ENCODE measurements at regions not wholly inside any gene's neighbourhood (a gene's known extent, or its start where the extent isn't known, plus 50 kb on each side); places are given as distances from the start of the nearest gene placed in this dataset.
"Not testable (repeated sequence)": the region's sequence is repeated elsewhere in the genome, so short reads cannot be mapped to it uniquely, and the experiment has no call there.

DNA sequence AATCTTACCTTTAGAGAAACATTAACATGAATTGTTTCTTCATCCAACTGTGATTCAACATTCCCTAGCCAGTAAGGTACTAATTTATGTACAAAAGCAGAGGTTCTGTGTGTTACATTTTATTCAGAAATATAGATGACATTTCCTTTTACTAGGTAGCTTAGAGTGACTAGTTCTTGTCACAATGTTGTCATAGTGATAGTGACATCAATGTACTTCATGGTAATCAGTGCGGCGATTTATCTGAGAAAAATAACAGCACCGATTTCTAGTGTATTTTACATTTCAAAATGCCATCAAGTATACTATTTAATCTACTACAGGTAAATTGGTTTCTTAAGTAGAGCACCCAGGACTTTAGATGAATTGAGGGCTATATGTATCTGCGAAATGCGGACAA, 72.1 kb upstream of the DGKB start:
- H3K27ac ChIP-seq (ENCODE audit: low read depth in 1 of 2, low read length in 2 of 2) = no peak overlapping the region
- H3K36me3 ChIP-seq (ENCODE audit: control insufficient read depth in 1 of 2, insufficient read depth in 2 of 2, low read length in 1 of 2) = no peaks in the 10 kb centered on the region
- no peak overlapping the region for H3K4me3 ChIP-seq (ENCODE audit: low read length in 2 of 2)
- no peak for DNase-seq
- no peaks in the 10 kb centered on the region for H3K4me1 ChIP-seq (ENCODE audit: control insufficient read depth in 1 of 2, insufficient read depth in 2 of 2, low read length in 2 of 2)
- H3K27me3 ChIP-seq (ENCODE audit: control insufficient read depth in 1 of 2, insufficient read depth in 2 of 2, low read length in 1 of 2) = no peaks in the 10 kb centered on the region
- intact Hi-C loops (cut with DNase I) = no loop called here
- no peak for ATAC-seq (ENCODE audit: low FRiP score)
- no peaks in the 10 kb centered on the region for H3K9me3 ChIP-seq (ENCODE audit: control insufficient read depth, low read length)
- 92 to 94% methylated on average over 5 of the region's 5 CpGs for WGBS, 2 donors

DNA sequence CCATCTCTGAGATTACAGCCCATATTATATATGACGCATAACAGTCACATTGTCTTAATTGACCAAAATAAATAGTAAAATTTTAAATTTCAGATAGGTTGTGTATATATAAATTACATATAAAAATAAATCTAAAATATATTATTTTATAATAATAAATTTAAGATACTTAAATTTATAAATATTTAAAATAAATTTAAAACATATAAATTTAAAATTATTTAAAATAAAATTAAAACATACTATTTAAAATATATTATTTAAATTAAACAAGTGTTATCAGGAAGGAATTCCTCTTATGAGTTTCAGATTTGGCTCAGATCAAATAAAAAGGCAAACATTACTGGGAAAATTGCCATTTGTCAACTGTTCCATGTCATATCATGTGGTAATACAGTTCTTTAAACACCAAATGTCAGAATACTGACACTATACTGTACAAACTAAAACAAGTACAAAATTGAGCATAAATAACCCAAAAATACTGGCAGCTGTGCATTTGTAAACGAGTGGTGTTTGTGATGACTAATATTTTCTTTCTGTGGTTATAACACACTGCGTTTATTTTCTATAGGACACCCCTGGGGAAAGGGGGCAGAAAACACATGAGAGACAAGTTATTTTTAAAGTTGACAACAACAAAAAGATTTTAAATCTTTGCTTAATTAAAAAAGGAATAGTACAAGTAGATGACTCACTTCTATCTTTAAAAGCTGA, 71.3 kb upstream of the DGKB start:
- Histone ChIP-seq H3K27me3 (ENCODE audit: control insufficient read depth in 1 of 2, insufficient read depth in 2 of 2, low read length in 1 of 2) (no peaks in the 10 kb centered on the region), H3K9me3 (ENCODE audit: control insufficient read depth, low read length) (no peaks in the 10 kb centered on the region), H3K27ac (ENCODE audit: low read depth in 1 of 2, low read length in 2 of 2) (no peak overlapping the region), H3K4me1 (ENCODE audit: control insufficient read depth in 1 of 2, insufficient read depth in 2 of 2, low read length in 2 of 2) (no peaks in the 10 kb centered on the region), H3K36me3 (ENCODE audit: control insufficient read depth in 1 of 2, insufficient read depth in 2 of 2, low read length in 1 of 2) (no peaks in the 10 kb centered on the region), H3K4me3 (ENCODE audit: low read length in 2 of 2) (no peak overlapping the region)
- DNase-seq = no peak
- intact Hi-C loops (cut with DNase I) = no loop called here
- WGBS, 2 donors = 50 to 51% methylated on average over 3 of the region's 3 CpGs
- no peak for ATAC-seq (ENCODE audit: low FRiP score)

DNA sequence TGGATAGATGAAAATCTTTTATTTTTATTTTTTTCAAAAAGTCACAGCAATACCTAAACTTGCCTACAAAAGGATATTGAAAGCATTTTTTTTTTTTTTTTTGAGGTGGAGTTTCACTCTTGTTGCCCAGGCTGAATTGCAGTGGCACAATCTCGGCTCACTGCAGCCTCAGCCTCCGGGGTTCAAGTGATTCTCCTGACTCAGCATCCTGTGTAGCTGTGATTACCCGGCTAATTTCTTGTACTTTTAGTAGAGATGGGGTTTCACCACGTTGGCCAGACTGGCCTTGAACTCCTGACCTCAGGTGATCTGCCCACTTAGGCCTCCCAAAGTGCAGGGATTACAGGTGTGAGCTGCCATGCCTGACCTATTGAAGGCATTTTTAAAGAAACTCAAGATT, 69.1 kb upstream of the DGKB start:
- H3K9me3 ChIP-seq (ENCODE audit: control insufficient read depth, low read length); H3K36me3 ChIP-seq (ENCODE audit: control insufficient read depth in 1 of 2, insufficient read depth in 2 of 2, low read length in 1 of 2); intact Hi-C loops (cut with DNase I); H3K4me3 ChIP-seq (ENCODE audit: low read length in 2 of 2); H3K4me1 ChIP-seq (ENCODE audit: control insufficient read depth in 1 of 2, insufficient read depth in 2 of 2, low read length in 2 of 2); DNase-seq; H3K27ac ChIP-seq (ENCODE audit: low read depth in 1 of 2, low read length in 2 of 2); ATAC-seq (ENCODE audit: low FRiP score); H3K27me3 ChIP-seq (ENCODE audit: control insufficient read depth in 1 of 2, insufficient read depth in 2 of 2, low read length in 1 of 2): not testable (repeated sequence)
- 47 to 63% methylated on average over 4 of the region's 4 CpGs for WGBS, 2 donors

DNA sequence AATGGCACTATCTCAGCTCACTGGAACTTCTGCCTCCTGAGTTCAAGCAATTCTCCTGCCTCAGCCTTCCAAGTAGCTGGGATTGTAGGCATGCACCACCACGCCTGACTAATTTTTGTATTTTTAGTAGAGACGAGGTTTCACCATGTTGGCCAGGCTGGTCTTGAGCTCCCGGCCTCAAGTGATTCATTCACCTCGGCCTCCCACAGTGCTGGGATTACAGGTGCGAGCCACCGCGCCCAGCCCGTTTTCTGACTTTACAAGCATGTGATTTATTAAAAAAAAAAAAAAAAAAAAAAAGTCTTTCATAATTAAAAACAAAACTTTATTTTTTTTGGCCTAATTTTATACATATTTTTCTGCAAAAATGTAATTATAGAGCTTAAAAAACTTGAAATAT, 64.8 kb upstream of the DGKB start:
- intact Hi-C loops (cut with DNase I); ATAC-seq (ENCODE audit: low FRiP score); DNase-seq; H3K36me3 ChIP-seq (ENCODE audit: control insufficient read depth in 1 of 2, insufficient read depth in 2 of 2, low read length in 1 of 2); H3K4me1 ChIP-seq (ENCODE audit: control insufficient read depth in 1 of 2, insufficient read depth in 2 of 2, low read length in 2 of 2); H3K27ac ChIP-seq (ENCODE audit: low read depth in 1 of 2, low read length in 2 of 2); H3K9me3 ChIP-seq (ENCODE audit: control insufficient read depth, low read length); H3K4me3 ChIP-seq (ENCODE audit: low read length in 2 of 2); H3K27me3 ChIP-seq (ENCODE audit: control insufficient read depth in 1 of 2, insufficient read depth in 2 of 2, low read length in 1 of 2): not testable (repeated sequence)
- 81 to 83% methylated on average over 8 of the region's 8 CpGs for WGBS, 2 donors

DNA sequence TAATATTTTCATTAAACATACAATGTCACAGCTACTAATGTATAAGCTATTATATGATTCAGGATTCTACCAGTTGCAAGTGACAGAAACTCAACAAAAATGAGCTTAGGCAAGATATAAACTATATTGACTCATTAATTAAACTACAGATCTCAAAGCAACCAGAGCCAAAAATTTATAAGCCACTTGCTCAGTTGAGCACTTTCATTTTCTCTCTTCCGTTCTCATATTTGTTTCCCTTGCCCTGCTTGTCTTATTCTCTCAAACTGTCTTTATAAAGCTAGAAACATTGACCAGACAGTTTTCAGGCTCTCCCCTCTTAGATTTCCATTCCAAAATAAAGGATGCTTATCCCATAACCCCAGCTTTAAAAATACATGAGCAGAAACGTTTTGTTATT, 60.2 kb upstream of the DGKB start:
- Histone ChIP-seq H3K36me3 (ENCODE audit: control insufficient read depth in 1 of 2, insufficient read depth in 2 of 2, low read length in 1 of 2) (no peaks in the 10 kb centered on the region), H3K4me3 (ENCODE audit: low read length in 2 of 2) (no peak overlapping the region), H3K27ac (ENCODE audit: low read depth in 1 of 2, low read length in 2 of 2) (no peak overlapping the region), H3K4me1 (ENCODE audit: control insufficient read depth in 1 of 2, insufficient read depth in 2 of 2, low read length in 2 of 2) (no peaks in the 10 kb centered on the region), H3K27me3 (ENCODE audit: control insufficient read depth in 1 of 2, insufficient read depth in 2 of 2, low read length in 1 of 2) (no peaks in the 10 kb centered on the region), H3K9me3 (ENCODE audit: control insufficient read depth, low read length) (no peaks in the 10 kb centered on the region)
- intact Hi-C loops (cut with DNase I) = no loop called here
- DNase-seq (no peak), ATAC-seq (ENCODE audit: low FRiP score) (no peak)
- 34 to 35% methylated on average over 2 of the region's 2 CpGs for WGBS, 2 donors

DNA sequence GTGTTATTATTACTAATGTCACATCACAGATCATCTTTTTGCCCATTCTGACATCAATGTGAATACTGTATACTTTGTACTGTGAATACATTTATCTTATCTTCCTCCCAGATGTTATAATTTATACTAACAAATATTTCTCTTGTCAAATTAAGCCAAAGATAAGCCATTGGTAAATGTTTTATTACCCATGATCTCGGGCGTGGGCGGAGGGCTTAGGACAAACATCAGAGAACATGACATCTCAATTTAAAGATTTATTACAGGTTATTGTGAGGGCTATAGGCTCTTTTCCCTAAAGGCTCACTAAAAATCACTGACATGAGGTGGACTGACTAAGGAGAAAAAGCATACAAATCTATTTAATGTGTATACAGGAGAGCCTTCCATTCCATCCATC, 58.2 kb upstream of the DGKB start:
- H3K4me1 ChIP-seq (ENCODE audit: control insufficient read depth in 1 of 2, insufficient read depth in 2 of 2, low read length in 2 of 2) = no peaks in the 10 kb centered on the region
- WGBS, 2 donors = 11 to 34% methylated on average over 3 of the region's 3 CpGs
- intact Hi-C loops (cut with DNase I) = no loop called here
- no peak overlapping the region for H3K27ac ChIP-seq (ENCODE audit: low read depth in 1 of 2, low read length in 2 of 2)
- H3K27me3 ChIP-seq (ENCODE audit: control insufficient read depth in 1 of 2, insufficient read depth in 2 of 2, low read length in 1 of 2) = no peaks in the 10 kb centered on the region
- ATAC-seq (ENCODE audit: low FRiP score) (no peak), DNase-seq (no peak)
- H3K9me3 ChIP-seq (ENCODE audit: control insufficient read depth, low read length) = no peaks in the 10 kb centered on the region
- no peak overlapping the region for H3K4me3 ChIP-seq (ENCODE audit: low read length in 2 of 2)
- no peaks in the 10 kb centered on the region for H3K36me3 ChIP-seq (ENCODE audit: control insufficient read depth in 1 of 2, insufficient read depth in 2 of 2, low read length in 1 of 2)

DNA sequence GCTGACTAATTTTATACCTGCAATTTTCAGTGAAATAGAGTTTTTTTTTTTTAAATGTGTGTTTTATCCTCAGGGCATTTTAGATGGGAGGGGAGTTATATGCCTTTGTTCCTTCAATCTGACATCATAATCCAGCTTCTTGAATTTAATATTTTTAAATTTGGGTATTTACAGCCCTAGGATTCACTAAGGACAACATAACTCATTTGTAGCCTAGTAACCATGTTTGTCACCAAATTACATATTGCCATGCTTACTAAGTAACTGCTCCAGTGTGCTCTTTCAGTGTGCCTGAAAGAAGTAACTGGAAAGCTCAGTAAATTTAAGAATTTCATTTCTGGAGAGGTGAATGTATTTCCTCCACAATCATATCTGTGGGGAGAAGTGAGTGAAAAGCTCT, 56.8 kb upstream of the DGKB start:
- ATAC-seq (ENCODE audit: low FRiP score) (no peak), DNase-seq (no peak)
- intact Hi-C loops (cut with DNase I) = no loop called here
- no peaks in the 10 kb centered on the region for H3K36me3 ChIP-seq (ENCODE audit: control insufficient read depth in 1 of 2, insufficient read depth in 2 of 2, low read length in 1 of 2)
- no peaks in the 10 kb centered on the region for H3K4me1 ChIP-seq (ENCODE audit: control insufficient read depth in 1 of 2, insufficient read depth in 2 of 2, low read length in 2 of 2)
- no peaks in the 10 kb centered on the region for H3K27me3 ChIP-seq (ENCODE audit: control insufficient read depth in 1 of 2, insufficient read depth in 2 of 2, low read length in 1 of 2)
- no peaks in the 10 kb centered on the region for H3K9me3 ChIP-seq (ENCODE audit: control insufficient read depth, low read length)
- no peak overlapping the region for H3K4me3 ChIP-seq (ENCODE audit: low read length in 2 of 2)
- no peak overlapping the region for H3K27ac ChIP-seq (ENCODE audit: low read depth in 1 of 2, low read length in 2 of 2)

DNA sequence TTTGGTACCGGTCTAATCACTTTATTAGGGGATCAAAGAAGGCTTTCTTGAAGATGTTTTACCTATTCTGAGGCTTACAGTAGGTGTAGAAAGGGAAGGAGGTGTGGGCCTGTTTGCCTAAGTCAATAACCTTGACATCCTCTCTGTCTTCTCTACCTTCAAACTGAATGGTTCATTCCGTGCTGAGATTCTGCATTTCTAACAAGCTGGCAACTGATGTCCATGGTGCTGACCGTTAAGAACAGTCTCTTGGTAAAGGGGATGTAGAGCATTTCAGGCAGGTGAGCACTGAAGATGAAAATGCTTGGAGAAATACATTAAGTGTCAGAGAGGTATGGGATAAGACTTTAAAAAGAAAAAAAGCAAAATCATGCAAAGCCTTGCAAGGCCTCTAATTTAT, 51.5 kb upstream of the DGKB start:
- no peaks in the 10 kb centered on the region for H3K4me1 ChIP-seq (ENCODE audit: control insufficient read depth in 1 of 2, insufficient read depth in 2 of 2, low read length in 2 of 2)
- no peak overlapping the region for H3K4me3 ChIP-seq (ENCODE audit: low read length in 2 of 2)
- no peak overlapping the region for H3K27ac ChIP-seq (ENCODE audit: low read depth in 1 of 2, low read length in 2 of 2)
- H3K9me3 ChIP-seq (ENCODE audit: control insufficient read depth, low read length) = no peaks in the 10 kb centered on the region
- no peaks in the 10 kb centered on the region for H3K27me3 ChIP-seq (ENCODE audit: control insufficient read depth in 1 of 2, insufficient read depth in 2 of 2, low read length in 1 of 2)
- no peaks in the 10 kb centered on the region for H3K36me3 ChIP-seq (ENCODE audit: control insufficient read depth in 1 of 2, insufficient read depth in 2 of 2, low read length in 1 of 2)
- no peak for ATAC-seq (ENCODE audit: low FRiP score)
- no peak for DNase-seq
- intact Hi-C loops (cut with DNase I) = no loop called here
- WGBS, 2 donors = 21 to 24% methylated on average over 3 of the region's 3 CpGs

Data from aorta (tissue), 5 donors.